RWPE2 (cell line): ENCODE measurements at regions not wholly inside any gene's neighbourhood (a gene's known extent, or its start where the extent isn't known, plus 50 kb on each side); places are given as distances from the start of the nearest gene placed in this dataset.

Source experiments
- ATAC-seq: fragments of 200-7000 bp; cut with Tn5 transposase; 3 replicates; pipeline ENCODE4 v1.9.1; 2021; ENCODE audit warnings: low read depth
- DNase-seq: peaks from one replicate; pipeline ENCODE4 v3.0.0-alpha.2; 2020; ENCODE audit warnings: low spot score
- H3K27ac ChIP-seq: fragments of 450-650 bp; 2 replicates; pipeline ENCODE4 v1.5.1; 2017; ENCODE audit warnings: mild to moderate bottlenecking; ENCODE audit not compliant: poor library complexity, severe bottlenecking
- H3K27me3 ChIP-seq: fragments of 250-450 bp; sonication (Bioruptor Pico); 2 replicates; pipeline ENCODE4 v1.5.1; 2021; ENCODE audit warnings: mild to moderate bottlenecking, moderate library complexity; ENCODE audit not compliant: insufficient read depth, poor library complexity, severe bottlenecking
- H3K36me3 ChIP-seq: fragments of 250-450 bp; sonication (Bioruptor Pico); 2 replicates; pipeline ENCODE4 v1.5.1; 2020; ENCODE audit warnings: low read depth, mild to moderate bottlenecking, moderate library complexity
- H3K4me1 ChIP-seq: fragments of 250-450 bp; sonication (Bioruptor Pico); 2 replicates; pipeline ENCODE4 v1.5.1; 2021; ENCODE audit warnings: mild to moderate bottlenecking, moderate library complexity; ENCODE audit not compliant: insufficient read depth, poor library complexity, severe bottlenecking
- H3K4me3 ChIP-seq: fragments of 250-450 bp; sonication (Bioruptor Pico); 2 replicates; pipeline ENCODE4 v1.5.1; 2021; ENCODE audit warnings: mild to moderate bottlenecking, moderate library complexity; ENCODE audit not compliant: severe bottlenecking
- H3K9me3 ChIP-seq: fragments of 250-450 bp; sonication (Bioruptor Pico); 2 replicates; pipeline ENCODE4 v1.5.1; 2021; ENCODE audit warnings: mild to moderate bottlenecking, moderate library complexity; ENCODE audit not compliant: severe bottlenecking
- TF ChIP-seq, protein P1 (sequence below): fragments of 450-650 bp; IDR thresholded peaks from one replicate; pipeline ENCODE4 v1.5.1; 2017; ENCODE audit warnings: mild to moderate bottlenecking, moderate library complexity; ENCODE audit not compliant: poor library complexity, severe bottlenecking

DNA sequence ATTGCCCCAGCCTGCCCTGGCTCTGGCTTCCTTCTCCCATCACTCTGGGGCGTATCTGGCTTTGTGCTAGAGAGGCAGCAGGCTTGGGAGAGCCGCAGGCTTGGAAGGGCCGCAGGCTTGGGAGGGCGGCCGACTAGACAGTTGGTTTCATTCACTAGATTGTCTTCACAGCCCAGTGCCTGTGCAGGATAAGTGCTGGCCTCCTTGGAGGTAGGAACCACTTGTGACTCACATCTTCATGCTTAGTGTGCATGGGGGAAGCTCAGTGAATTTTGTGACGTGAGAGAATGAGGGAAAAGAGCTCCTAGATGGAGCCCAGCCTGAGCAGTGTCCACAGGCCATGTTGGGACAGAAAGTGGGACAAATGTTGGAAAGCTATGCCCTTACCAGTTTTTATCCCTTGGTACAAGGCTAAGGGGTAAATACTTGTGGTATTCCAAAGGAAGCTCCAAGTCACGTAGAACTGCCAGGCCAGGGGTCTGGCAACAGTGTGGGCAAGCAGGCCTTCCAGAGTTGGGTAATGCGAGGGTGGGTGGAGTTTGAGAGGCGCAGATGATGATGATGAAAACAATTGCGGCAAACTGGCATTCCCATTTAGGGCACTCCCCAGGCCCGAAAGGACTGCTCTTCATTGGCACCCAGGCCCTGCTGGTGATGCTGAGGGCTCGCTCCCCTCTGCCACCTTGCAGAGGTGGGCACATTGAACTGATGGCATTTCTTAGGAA, 100.1 kb downstream of the DDX1 start:
- Histone ChIP-seq H3K36me3 (no peaks in the 10 kb centered on the region), H3K27ac (no peak overlapping the region), H3K4me3 (no peak overlapping the region), H3K9me3 (no peaks in the 10 kb centered on the region), H3K4me1 (no peaks in the 10 kb centered on the region), H3K27me3 (no peaks in the 10 kb centered on the region)
- TF ChIP-seq, protein P1, sequence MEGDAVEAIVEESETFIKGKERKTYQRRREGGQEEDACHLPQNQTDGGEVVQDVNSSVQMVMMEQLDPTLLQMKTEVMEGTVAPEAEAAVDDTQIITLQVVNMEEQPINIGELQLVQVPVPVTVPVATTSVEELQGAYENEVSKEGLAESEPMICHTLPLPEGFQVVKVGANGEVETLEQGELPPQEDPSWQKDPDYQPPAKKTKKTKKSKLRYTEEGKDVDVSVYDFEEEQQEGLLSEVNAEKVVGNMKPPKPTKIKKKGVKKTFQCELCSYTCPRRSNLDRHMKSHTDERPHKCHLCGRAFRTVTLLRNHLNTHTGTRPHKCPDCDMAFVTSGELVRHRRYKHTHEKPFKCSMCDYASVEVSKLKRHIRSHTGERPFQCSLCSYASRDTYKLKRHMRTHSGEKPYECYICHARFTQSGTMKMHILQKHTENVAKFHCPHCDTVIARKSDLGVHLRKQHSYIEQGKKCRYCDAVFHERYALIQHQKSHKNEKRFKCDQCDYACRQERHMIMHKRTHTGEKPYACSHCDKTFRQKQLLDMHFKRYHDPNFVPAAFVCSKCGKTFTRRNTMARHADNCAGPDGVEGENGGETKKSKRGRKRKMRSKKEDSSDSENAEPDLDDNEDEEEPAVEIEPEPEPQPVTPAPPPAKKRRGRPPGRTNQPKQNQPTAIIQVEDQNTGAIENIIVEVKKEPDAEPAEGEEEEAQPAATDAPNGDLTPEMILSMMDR: no peak
- ATAC-seq (no peak), DNase-seq (no peak)

DNA sequence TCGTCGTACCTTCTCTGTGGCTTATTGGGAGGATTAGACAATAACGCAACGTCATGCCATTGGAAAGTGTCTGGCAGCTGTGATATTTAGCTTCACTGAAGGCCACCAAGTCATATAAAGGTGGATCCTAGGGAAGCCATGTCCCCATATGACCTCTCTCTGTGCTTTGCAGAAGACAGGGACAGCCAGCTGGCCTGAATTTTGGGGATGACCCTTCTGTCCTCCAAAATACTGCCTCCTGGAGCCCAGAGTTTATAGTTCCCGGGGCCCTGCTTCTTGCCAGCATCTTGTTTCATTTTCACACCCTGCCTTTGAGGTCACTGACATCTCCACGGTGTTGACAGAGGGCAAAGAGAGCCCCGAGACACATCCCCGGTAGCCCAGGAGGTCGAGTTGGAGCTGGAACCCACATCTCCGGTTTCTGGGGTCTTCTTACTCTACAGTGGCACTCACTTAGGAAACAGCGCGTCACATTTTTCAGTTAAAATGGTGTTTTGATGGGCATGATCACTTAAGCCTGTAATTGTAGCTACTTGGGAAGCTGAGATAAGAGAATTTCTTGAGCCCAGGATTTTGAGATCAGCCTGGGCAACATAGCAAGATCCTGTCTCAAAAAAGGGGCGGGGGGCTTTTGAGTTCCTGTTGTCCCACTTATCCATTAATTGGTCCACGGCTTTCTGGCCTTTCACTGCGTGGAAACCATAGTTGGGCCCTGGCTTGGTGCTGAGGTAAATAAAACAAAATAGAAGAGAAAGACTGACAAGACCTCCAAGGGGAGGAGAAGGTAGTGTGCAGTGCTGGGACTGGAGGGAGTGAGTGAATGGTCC, 101.1 kb downstream of the DDX1 start:
- H3K4me1 ChIP-seq: no peaks in the 10 kb centered on the region
- H3K4me3 ChIP-seq: no peak overlapping the region
- DNase-seq (no peak), ATAC-seq (no peak)
- no peak overlapping the region for H3K27ac ChIP-seq
- no peaks in the 10 kb centered on the region for H3K9me3 ChIP-seq
- no peaks in the 10 kb centered on the region for H3K27me3 ChIP-seq
- TF ChIP-seq, protein P1: no peak
- H3K36me3 ChIP-seq: no peaks in the 10 kb centered on the region

DNA sequence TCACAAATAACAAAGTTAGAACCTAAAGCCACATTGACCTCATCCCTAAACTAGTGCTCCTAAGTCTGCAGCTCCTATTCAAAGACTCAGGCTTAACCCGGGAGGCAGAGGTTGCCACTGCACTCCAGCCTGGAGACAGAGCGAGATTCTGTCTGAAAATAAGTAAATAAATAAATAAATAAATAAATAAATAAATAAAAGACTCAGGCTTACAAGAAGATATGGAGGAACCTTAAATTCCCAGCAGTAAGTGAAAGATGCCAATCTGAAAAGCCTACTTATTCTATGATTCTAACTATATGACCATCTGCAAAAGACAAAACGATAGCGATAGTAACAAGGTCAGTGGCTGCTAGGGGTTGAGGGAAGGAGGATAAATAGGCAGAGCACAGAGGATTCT, 101.7 kb downstream of the DDX1 start:
- Histone ChIP-seq H3K4me1 (no peaks in the 10 kb centered on the region), H3K4me3 (no peak overlapping the region), H3K9me3 (no peaks in the 10 kb centered on the region), H3K36me3 (no peaks in the 10 kb centered on the region), H3K27me3 (no peaks in the 10 kb centered on the region), H3K27ac (no peak overlapping the region)
- ATAC-seq (no peak), DNase-seq (no peak)
- TF ChIP-seq, protein P1: no peak

DNA sequence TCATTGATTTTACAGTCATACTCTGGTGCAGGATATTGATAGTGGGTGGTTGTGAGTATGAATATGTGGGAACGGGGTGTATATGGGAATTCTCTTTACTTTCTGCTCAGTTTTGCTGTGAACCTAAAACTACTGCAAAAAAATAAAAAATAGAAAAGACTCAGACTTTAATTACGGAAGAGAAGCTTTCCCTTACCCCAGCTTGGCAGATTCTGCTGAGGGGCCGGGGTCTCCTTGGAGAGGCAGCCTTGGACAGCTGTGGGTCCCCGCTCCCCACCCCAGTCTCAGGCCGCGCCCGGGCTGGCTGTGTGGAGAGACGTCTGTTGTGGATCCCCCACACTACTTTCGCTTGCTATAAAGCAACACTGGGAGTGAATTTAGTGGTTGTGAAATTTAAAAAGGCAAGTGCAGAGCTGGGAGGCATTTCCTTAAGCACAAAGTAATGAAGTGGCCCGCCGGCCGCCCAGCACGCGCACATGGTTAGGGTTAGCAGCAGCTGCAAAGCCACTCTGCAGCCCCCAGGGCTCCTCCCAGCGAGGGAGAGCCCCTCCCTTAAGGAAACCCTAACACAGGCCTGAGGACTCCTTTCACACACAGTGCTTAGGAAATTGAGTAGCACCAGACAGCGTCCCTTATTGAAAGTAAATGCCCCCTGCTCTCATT, 102.4 kb downstream of the DDX1 start:
- Histone ChIP-seq H3K4me1 (no peaks in the 10 kb centered on the region), H3K4me3 (no peak overlapping the region), H3K27me3 (no peaks in the 10 kb centered on the region), H3K9me3 (no peaks in the 10 kb centered on the region), H3K36me3 (no peaks in the 10 kb centered on the region), H3K27ac (no peak overlapping the region)
- no peak for ATAC-seq
- TF ChIP-seq, protein P1: no peak
- DNase-seq: no peak
